Hepatic stellate cell (primary cell): ENCODE measurements at regions not wholly inside any gene's neighbourhood (a gene's known extent, or its start where the extent isn't known, plus 50 kb on each side); places are given as distances from the start of the nearest gene placed in this dataset.
"Not testable (repeated sequence)": the region's sequence is repeated elsewhere in the genome, so short reads cannot be mapped to it uniquely, and the experiment has no call there.

ENCODE experiments used
- DNase-seq: peaks from one replicate; pipeline ENCODE4 v3.0.0; 2011; ENCODE audit warnings: low spot score

DNA sequence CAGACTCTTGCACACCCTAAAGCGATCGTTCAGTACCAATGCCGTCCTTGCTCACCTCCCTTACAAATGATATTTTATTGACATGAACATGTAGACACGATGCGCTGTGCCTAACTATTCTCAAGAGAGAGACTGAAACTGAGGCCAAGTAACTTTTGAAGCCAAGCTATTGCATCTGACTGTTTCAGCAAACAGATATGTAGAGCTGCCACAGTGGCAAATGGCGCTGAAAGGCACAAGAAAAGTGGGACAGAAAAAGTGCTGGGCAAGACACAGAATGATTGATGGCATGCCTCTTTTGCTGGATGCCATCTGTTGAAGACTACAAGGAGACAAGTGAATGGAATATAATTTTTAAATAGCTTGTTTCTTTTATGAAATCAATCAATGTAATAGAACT, 1157.2 kb upstream of the ADGRL4 start:
- no peak for DNase-seq

DNA sequence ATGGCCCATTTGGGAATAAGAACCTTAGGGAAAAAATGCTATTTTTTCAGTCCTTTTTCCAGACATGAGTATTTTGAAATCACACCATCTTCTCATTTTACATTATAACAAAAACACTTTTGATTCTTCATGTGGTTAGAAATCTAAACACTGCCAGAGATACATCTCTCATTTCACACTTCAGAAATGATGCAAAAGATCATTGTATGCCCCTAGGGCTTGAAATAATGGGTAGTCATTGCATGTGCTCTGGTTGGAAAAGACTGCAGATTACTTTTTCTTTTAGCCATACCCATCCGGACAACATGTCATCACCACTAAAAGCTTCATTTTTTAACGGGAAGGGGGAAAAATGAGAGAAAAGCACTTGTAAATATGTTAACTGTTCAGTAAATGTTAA, 1152.2 kb upstream of the ADGRL4 start:
- DNase-seq = no peak

DNA sequence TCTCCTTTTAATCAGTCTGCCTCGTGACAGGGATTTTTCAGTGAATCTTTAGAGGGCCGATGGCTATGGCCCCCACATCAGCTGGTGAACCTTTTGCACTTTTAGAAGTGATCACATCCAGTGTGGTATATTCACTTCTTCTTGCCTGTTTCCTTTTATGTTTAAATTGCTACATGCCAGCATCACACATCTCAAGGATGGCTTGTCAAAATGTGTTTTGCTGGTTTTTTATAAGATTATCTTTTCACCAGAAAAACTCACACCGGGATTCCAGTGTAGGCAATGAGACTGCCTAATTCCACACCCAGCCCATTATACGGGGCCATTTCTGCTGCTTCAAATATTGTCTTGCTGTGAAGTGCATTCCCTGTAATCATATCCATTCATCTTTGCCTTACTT, 1151.7 kb upstream of the ADGRL4 start:
- no peak for DNase-seq

DNA sequence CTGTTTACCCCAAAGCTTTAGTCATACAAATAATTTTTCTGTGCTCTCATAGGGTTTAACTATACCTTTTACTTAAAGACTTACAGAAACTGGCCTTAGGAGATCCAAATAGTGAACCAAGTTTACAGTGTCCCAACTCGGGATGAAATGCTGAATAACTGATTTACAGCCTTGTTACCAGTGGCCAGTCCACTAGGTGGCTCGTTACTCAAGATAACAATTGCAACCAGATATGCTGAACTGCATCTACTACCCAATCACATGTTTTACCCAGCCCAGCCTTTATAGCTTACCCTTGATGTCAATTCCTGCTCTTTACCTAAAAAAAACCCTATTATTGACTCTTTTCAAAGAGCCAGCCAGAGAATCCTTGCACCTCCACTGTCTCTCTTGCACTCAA, 1148.8 kb upstream of the ADGRL4 start:
- no peak for DNase-seq

DNA sequence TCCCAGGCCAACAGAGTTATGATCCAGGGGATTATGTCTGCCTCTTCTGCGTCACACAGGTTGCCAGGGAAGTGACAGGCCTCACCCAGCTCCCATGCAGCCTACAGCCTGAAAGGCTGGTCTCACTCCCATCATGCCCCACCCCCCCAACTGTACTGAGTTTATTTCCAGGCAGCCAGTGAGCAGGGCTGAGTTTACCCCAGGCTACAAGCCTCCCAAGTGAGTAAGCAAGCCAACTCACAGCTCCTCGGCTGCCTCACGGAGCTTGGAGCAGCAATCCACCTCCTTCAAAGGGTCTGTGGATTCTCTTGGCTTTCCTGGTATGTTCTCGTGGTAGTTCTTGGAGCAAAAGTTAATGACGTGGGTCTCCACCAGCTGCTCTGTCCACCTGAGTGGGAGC, 1147.6 kb upstream of the ADGRL4 start:
- DNase-seq = no peak

DNA sequence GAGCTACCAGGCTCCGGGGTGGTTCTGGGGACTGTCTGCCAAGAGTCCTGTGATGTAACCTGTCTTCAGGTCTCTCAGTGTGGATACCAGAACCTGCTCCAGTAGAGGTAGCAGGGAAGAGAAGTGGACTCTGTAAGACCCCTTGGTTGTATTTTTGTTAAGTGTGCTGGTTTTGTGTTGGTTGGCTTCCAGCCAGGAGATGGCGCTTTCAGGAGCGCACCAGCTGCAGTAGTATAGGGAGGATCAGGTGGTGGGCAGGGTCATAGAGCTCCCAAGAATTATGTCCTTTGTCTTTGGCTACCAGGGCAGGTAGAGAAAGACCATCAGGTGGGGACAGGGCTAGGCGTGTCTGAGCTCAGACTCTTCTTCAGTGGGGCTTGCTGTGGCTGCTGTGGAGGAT, 1147.2 kb upstream of the ADGRL4 start:
- no peak for DNase-seq

DNA sequence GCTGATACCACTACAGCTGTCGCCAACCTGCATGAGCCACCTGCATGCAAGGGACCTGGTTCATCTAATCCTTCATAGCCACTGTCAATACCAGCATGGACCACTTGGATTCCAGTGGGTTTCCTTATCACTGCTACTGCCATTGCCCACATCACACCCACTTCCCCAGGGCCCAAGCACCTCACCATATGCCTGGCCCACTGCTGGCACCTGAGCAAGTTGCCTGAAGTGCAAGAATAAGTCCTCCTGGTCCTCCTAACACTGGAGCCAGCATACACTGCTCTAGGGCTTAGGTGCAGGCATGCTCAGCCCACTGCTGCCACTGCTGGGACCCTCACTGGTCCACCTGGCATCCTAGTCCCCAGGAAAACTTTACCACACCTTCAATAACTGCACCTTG, 1136.8 kb upstream of the ADGRL4 start:
- no peak for DNase-seq

DNA sequence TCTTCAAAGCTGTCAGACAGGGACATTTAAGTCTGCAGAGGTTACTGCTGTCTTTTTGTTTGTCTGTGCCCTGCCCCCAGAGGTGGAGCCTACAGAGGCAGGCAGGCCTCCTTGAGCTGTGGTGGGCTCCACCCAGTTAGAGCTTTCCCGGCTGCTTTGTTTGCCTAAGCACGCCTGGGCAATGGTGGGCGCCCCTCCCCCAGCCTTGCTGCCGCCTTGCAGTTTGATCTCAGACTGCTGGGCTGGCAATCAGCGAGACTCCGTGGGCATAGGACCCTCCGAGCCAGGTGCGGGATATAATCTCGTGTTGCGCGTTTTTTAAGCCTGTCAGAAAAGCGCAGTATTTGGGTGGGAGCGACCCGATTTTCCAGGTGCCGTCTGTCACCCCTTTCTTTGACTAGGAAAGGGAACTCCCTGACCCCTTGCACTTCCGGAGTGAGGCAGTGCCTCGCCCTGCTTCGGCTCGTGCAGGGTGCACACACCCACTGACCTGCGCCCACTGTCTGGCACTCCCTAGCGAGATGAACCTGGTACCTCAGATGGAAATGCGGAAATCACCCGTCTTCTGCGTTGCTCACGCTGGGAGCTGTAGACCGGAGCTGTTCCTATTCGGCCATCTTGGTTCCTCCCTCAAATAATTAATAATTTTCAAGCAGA, 1131.5 kb upstream of the ADGRL4 start:
- not testable (repeated sequence) for DNase-seq

DNA sequence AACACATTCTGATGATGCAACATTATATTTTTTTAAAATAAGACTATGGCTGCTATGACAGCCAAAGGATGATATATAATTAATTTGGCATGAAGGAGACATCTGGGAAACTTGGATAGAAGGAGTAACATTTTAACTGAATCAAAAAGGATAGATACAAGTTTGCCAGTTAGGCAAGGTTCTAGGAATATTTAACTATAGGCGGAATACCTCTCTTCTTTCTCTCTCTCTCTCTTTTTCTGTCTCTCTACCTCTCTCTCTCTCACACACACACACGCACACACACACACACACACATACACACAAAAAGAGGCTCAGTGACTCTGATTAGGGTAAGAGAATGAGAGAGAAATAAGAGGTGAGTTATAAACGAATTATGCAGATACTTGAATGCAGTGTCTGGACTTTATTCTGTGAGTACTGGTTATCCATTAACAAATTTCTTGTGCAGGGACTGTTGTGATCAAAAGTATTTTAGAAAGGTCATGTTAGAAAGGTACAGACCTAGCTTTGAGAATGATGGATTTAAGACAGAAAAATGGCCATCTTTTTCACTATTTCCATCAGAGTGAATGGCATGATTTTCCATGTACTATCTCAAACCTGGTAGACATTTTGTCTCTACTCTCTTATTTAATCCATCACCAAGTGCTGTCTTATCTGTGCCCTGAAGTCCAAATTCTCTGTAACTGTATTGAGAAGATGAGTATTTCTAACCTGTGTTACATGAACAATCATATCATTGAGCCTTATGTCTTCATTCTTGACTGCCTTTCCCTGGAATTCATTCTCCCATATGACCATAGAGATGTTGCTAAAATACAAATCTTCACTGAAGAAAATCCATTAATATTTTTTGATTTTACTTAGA, 1106.9 kb upstream of the ADGRL4 start:
- DNase-seq = no peak

DNA sequence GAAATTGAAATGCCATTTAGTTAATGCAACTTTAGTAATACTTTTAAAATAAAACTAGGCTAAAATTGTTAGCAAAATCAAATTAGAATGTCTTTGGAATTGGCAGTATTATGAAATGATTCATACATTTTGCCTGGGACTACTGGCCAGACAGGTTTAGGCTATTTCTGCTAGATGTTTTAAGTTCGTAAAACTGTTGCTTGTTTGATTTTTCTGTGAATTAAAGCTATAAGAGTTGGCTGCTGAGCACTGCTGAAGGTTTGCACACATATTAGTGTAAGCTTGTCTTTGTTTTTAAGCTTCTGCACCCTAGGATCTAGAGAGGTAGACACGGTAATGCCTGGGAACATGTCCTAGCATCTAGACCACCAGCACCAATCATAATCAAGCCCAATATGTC, 1094.6 kb upstream of the ADGRL4 start:
- no peak for DNase-seq

DNA sequence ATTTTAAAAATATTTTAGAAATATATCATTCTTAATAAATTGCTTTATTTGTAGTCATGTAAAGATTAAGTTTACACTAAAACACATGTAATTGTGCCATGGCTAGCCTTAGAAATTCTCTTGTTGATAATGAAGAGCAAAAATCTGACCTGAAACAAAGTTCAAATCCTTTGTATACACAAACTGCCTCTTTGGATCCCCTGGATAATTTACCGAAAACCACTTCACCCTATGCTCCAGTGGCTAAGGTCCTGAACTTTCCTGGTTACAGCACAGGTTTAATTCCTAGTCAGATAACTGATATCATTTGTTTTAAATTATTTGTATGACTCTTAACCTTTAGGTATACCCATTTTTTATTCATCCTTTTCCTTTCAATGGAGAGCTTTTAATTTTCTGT, 1093.2 kb upstream of the ADGRL4 start:
- no peak for DNase-seq

DNA sequence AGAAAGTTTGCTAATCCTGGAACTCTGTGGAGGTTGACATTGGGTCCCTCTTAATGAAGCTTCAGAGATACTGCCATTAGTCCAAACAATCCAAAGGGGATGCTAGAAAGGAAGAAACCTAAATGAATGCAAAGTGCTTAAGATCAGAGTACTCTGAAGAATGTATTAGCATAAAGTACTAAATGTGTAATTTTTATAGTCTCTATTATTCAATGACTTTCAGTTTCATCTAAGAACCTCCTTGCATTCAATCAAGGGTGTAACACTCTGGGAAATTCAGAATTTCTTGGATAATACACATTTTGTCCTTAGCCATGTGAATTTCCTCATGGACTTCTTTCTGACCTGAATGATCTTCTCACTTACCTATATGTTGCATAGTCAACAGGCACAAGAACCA, 1078.5 kb upstream of the ADGRL4 start:
- DNase-seq = no peak

DNA sequence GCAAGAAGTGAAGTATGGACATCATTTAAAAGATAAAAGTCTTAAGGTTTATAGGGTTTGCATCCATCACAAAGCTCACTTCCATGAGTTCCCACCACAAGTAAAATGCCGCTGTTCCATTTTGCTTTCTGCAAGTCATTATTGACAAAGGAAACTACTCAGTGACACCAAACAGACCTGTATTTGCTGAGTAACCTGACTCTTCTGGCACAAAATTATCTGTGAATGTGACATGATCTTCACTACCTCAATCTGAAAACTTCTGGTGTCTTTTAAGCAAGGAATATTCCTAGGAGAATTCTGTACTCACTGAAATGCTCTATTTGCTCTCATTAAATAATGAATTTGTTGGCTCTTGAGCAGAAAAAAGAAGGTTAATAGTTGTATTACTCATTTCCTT, 1077.4 kb upstream of the ADGRL4 start:
- DNase-seq = no peak

DNA sequence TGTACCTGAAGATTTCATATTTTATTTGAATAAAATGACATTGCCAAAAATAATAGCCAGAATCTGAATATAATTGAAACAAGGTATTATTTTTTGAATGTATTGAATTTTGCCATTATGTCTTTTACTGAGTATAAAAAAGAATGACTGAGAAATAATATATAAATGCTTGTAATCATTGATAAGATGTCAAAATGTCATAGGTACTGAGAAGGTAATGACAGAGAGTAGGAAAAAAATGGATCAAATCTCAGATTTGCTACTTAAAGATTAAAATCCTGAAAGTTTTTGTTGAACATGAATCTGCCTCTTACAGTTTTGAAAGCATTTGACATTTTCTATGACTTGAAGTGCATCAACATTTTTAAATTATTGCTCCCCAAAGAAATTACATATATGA, 1069.9 kb upstream of the ADGRL4 start:
- no peak for DNase-seq

DNA sequence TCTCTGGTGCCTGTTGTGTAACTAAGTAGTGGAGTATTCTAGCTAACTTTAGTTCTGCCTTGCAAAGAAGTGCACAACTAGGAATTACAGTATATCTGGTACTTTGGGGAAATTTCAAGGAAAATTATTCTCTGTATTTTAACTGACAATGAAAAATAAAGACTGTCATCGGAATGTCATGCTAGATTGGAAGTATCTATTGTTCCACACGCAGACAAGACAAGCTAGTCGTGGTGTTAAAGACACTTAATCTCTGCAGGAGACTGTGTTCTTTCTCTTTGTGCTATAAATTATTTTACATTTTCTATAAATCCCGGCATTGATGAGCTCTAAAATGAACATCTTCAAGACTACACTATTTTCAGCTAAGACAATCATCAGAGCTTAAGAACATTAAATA, 1068.8 kb upstream of the ADGRL4 start:
- no peak for DNase-seq

DNA sequence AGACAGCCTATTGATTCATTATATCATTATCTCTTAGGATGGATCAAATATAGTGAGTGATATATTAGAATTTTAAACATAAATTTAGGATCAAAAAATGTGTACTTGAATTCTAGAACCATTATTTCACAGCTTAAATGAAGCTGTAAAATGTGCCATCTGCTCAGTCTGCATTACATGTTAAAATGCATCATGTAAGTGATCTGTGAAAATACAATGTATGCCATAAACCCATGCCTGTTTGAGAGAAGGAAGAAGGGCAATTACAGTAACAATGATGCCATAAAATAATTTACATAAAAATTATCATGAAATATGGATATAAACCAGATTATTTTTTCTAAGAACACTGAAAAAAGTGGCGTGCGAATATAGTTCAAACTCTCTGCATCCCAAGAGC, 1066.0 kb upstream of the ADGRL4 start:
- no peak for DNase-seq

DNA sequence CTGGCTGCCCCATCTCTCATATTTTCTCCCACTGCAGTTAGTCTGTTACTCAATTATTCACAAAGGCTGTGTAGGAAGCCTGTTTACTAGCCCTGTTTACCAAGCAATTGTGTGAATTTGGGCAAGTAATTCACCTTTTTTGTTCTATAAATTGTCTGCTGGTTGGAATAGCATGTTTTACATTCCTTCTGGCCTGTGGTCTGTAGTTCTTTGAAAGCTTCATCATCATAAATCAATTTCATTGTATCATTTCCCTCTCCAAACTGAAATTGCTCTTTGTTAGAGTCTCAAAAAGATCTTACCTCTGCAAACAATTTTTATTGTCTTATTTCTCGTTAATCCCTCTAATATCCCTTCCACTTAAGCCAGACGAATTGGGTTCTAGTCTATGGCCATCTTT, 1059.5 kb upstream of the ADGRL4 start:
- DNase-seq = no peak

DNA sequence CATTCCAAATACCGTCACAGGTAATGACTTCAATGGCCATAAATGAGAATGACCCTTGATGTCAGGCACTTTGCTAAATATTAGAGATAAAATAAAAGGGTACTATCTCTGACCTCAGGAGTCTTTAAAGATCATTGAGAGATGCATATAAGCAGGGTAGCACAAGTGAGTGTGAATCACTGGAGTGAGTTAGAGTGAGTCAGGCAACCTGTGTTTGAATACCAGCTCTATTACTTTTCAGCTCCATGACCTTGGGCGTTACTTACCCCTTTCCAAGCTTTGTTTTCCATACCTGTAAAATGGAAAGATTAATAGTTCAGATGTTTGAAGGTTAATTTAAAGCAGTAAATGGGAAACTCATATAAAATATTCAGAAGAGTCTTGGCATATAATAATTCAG, 1058.0 kb upstream of the ADGRL4 start:
- DNase-seq = no peak

DNA sequence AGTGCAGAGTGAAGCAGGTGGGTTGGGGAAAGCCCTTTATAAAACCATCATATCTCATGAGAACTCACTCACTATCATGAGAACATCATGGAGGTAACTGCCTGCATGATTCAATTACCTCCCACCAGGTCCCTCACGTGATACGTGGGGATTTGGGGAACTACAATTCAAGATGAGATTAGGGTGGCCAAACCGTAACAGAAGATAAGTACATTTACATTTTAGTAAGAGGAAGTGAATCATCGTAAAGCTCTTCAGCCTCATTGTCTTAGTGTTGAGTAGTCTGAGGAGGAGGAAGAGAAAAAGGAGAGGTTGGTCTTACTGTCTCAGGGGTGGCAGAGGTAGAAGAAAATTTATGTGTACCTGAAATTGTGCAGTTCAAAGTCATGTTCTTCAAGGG, 1053.4 kb upstream of the ADGRL4 start:
- DNase-seq = no peak

DNA sequence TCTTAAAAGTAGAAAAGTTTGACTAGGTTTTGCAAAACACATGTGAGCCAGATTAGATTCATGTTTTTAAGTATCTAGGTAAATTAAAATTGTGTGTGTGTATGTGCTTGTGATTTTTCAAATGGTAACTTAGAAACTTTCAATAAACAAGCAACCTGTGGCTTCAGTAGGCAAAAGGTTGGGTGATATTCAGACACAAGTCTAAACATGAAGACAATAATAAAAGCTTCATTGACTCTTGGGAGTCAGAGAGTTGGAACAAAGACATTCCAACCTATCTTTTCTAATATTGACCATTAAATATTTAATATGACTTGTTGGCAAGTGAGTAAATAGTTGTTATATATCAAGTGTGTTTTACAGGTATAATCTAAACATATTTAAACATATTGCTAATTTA, 1049.6 kb upstream of the ADGRL4 start:
- no peak for DNase-seq

DNA sequence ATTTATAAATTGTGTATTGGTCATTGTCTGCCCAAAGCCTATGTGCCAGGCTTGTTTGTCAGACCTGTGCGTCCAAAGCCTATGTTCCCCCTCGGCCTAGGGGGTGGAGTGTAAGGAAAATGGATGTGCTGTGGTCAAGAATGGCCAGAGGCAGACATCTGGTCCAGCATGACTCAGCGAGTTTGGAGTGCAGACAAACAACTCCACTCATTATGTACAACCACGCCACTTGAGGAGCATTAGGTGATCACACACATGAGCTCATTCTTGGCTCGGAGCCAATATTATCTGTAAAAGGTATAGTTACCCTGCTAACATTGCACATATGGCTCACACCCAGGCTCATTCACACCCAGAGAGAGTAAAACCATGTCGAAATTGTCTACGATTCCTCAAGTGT, 1047.6 kb upstream of the ADGRL4 start:
- DNase-seq = no peak

DNA sequence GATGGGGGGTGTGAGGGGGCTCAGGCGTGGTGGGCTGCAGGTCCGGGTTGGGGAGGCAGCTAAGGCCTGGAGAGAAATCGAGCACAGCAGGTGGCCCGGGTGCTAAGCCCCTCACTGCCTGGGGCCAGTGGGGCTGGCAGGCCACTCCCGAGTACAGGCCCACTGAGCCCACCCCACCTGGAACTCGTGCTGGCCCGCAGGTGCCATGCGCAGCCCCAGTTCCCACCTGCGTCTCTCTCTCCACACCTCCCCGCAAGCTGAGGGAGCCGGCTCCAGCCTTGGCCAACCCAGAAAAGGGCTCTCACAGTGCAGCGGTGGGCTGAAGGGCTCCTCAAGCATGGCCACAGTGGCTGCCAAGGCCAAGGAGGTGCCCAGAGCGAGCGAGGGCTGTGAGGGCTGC, 1047.1 kb upstream of the ADGRL4 start:
- DNase-seq = no peak

DNA sequence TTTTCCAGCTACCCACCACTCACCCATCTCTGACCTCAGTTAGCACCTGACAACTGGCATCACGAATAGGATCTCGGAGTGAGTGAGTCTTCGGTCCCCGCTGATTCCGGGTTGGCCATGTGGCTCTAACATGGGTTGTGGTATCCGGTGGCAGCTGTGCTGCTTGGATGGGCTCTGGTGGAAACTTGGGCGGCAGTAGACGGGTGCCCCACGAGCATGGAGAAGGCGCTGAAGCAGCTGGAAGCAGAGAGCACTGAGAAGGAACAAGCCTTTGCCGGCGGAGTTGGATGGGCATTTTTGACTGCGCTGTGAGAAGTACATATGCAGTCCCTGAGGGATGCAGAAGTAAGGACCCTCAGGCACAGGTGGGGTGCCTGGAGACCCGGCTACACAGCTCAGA, 1044.0 kb upstream of the ADGRL4 start:
- DNase-seq = no peak

DNA sequence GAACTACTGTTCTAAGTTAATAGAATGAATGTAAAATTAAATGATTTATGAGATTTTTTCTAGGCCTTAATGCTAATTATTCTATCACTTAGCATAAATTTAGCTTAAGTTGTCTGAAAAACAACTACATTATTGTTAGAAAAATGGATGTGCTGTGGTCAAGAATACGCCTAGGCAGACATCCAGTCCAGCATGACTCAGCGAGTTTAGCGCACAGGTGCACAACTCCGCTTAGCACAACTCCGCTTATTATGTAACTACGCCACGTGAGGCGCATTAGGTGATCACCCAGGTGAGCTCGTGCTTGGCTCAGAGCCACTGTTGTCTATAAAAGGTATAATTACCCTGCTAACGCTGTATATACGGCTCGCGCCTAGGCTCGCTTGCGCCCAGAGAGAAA, 1043.6 kb upstream of the ADGRL4 start:
- no peak for DNase-seq
